ENCODE measurements at regions not wholly inside any gene's neighbourhood (a gene's known extent, or its start where the extent isn't known, plus 50 kb on each side); places are given as distances from the start of the nearest gene placed in this dataset.

DNA sequence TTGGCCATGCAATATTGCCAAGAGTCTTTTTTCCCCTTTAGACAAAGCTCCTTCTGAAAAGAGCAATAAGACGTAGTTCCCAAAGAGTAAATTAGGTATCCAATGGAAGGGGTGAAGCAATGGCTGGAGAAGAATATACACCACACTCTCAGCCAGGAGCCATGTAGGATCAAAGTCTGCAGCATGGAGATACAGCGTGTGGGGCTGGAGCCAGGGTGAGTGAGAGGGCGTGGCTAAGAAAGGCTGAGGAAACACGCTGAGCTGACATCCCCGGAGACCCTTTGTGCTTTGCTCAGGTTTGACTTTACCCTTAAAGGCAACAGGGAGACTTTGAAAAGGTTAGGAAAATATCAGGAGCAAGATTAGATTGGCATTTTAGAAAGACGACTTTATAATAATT, 87.1 kb upstream of the ELL2 start:
- H3K4me3 Mint-ChIP-seq: no peak overlapping the region
- no peak for DNase-seq (ENCODE audit: low read depth, low spot score)
- H3K27ac Mint-ChIP-seq (ENCODE audit: unreplicated experiment): no peak overlapping the region
- no peaks in the 10 kb centered on the region for H3K36me3 Mint-ChIP-seq (ENCODE audit: low read depth)
- no peaks in the 10 kb centered on the region for H3K4me1 Mint-ChIP-seq
- TF ChIP-seq, protein P1, sequence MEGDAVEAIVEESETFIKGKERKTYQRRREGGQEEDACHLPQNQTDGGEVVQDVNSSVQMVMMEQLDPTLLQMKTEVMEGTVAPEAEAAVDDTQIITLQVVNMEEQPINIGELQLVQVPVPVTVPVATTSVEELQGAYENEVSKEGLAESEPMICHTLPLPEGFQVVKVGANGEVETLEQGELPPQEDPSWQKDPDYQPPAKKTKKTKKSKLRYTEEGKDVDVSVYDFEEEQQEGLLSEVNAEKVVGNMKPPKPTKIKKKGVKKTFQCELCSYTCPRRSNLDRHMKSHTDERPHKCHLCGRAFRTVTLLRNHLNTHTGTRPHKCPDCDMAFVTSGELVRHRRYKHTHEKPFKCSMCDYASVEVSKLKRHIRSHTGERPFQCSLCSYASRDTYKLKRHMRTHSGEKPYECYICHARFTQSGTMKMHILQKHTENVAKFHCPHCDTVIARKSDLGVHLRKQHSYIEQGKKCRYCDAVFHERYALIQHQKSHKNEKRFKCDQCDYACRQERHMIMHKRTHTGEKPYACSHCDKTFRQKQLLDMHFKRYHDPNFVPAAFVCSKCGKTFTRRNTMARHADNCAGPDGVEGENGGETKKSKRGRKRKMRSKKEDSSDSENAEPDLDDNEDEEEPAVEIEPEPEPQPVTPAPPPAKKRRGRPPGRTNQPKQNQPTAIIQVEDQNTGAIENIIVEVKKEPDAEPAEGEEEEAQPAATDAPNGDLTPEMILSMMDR (conservative IDR thresholded peaks at IDR 0.05): no peak
- H3K27me3 Mint-ChIP-seq (ENCODE audit: low read depth): no peaks in the 10 kb centered on the region
- H3K9me3 Mint-ChIP-seq: no peaks in the 10 kb centered on the region

DNA sequence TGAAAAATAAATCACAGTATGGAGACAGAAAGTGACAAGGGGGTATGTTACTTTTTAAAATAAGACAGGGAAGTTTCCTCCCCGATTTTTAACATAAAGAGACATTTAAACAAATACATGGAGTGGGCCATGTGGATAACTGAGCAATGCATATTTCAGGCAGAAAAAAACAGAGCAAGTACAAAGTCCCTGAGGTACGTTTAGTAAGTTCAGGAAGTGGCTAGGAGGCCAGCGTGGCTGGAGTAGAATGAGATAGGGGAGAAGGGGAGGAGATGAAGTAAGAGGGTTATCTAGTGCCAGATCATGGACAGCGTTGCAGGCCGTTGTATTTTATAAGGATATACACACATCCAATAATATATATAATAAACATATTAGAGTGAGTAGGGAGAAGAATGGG, 84.2 kb upstream of the ELL2 start:
- Mint-ChIP-seq H3K27me3 (ENCODE audit: low read depth) (no peaks in the 10 kb centered on the region), H3K4me3 (no peak overlapping the region), H3K9me3 (peaks cover 3% of the 10 kb centered on the region), H3K27ac (ENCODE audit: unreplicated experiment) (no peak overlapping the region), H3K4me1 (no peaks in the 10 kb centered on the region), H3K36me3 (ENCODE audit: low read depth) (no peaks in the 10 kb centered on the region)
- no peak for DNase-seq (ENCODE audit: low read depth, low spot score)
- TF ChIP-seq, protein P1 (conservative IDR thresholded peaks at IDR 0.05): no peak

DNA sequence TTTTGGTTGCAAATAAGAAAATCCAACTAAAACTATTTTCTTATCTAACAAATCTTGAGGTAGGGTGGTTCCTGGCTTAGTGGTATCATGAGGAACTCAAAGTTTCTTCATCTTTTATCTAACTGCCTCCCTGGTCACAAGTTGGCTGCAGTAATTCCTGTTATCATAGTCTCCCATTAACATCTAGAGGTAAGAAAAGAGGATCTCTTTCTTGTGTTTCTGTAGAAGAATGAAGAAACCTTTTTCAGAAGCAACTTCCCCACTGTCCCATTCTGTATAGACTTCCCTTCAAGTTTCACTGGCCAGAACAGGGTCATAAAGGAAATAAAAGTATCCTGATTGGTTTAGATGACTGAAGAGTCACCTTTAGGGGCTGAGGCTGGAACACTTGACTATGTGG, 81.8 kb upstream of the ELL2 start:
- Mint-ChIP-seq H3K4me3 (no peak overlapping the region), H3K36me3 (ENCODE audit: low read depth) (no peaks in the 10 kb centered on the region), H3K27ac (ENCODE audit: unreplicated experiment) (no peak overlapping the region), H3K27me3 (ENCODE audit: low read depth) (no peaks in the 10 kb centered on the region), H3K9me3 (peaks cover 11% of the 10 kb centered on the region), H3K4me1 (no peaks in the 10 kb centered on the region)
- TF ChIP-seq, protein P1 (conservative IDR thresholded peaks at IDR 0.05): no peak
- no peak for DNase-seq (ENCODE audit: low read depth, low spot score)

DNA sequence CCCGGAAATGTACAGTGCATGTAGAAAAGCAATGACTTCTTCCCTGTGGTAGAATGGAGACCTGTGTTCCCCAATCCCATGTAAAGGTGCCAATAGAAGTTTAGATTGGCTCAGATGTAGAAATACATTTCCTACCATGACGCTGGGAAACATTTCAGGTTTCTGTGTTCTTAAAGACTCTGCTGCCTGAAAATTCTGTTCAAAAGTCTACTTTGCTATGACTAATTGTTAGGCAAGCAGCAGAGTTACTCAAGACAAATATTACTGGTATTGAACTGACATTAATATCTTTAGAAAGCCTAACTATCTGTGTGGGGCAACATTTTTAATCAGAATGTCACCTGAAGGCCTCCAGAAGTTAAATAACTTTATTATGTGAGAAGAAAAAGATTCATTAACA, 75.5 kb upstream of the ELL2 start:
- Mint-ChIP-seq H3K36me3 (ENCODE audit: low read depth) (peaks cover 3% of the 10 kb centered on the region), H3K27me3 (ENCODE audit: low read depth) (no peaks in the 10 kb centered on the region), H3K4me1 (no peaks in the 10 kb centered on the region), H3K9me3 (peaks cover 23% of the 10 kb centered on the region), H3K27ac (ENCODE audit: unreplicated experiment) (no peak overlapping the region), H3K4me3 (no peak overlapping the region)
- DNase-seq (ENCODE audit: low read depth, low spot score): no peak
- TF ChIP-seq, protein P1 (conservative IDR thresholded peaks at IDR 0.05): no peak

DNA sequence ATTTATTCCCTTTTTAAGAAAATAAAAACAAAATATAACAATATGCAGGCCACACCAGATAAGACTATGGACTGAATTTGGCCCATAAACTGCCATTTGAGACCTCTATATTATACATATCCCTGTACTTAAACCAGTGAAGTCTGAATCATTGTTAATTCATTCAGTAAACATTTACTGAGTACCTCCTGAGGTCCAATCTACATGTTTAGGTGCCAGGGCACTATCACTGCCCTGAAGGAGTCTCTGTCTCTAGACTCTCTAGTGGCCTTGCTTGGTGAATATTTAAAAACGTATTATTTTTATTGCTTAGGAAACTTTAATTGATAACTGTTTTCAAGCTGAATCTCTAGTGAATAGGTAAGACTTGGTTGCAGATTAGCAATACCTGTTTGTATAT, 74.7 kb upstream of the ELL2 start:
- H3K9me3 Mint-ChIP-seq: peaks cover 23% of the 10 kb centered on the region
- peaks cover 3% of the 10 kb centered on the region for H3K36me3 Mint-ChIP-seq (ENCODE audit: low read depth)
- H3K4me1 Mint-ChIP-seq: no peaks in the 10 kb centered on the region

More for the DNA sequence above, 74.7 kb upstream of the ELL2 start:
- H3K27me3 Mint-ChIP-seq (ENCODE audit: low read depth): no peaks in the 10 kb centered on the region
- DNase-seq (ENCODE audit: low read depth, low spot score): no peak
- no peak overlapping the region for H3K27ac Mint-ChIP-seq (ENCODE audit: unreplicated experiment)
- H3K4me3 Mint-ChIP-seq: no peak overlapping the region
- TF ChIP-seq, protein P1 (conservative IDR thresholded peaks at IDR 0.05): no peak

Measured in neural crest cell (in vitro differentiated cells).